WERI-Rb-1 (cell line): ENCODE measurements at regions not wholly inside any gene's neighbourhood (a gene's known extent, or its start where the extent isn't known, plus 50 kb on each side); places are given as distances from the start of the nearest gene placed in this dataset.
A peak's percentile ranks its signal among the peaks of the same experiment; 100 is the strongest.

Experiments
- DNase-seq: peaks from one replicate; pipeline ENCODE4 v3.0.0-alpha.2; 2020
- H3K27ac ChIP-seq: fragments of 250-450 bp; sonication (Bioruptor Pico); 2 replicates; pipeline ENCODE4 v1.5.1; 2020; ENCODE audit warnings: mild to moderate bottlenecking, moderate library complexity
- H3K27me3 ChIP-seq: fragments of 250-450 bp; sonication (Bioruptor Pico); 2 replicates; pipeline ENCODE4 v1.5.1; 2021; ENCODE audit warnings: mild to moderate bottlenecking, low read depth, moderate library complexity; ENCODE audit not compliant: insufficient read depth, severe bottlenecking
- H3K36me3 ChIP-seq: fragments of 250-450 bp; sonication (Bioruptor Pico); 2 replicates; pipeline ENCODE4 v1.5.1; 2020; ENCODE audit warnings: mild to moderate bottlenecking, moderate library complexity
- H3K4me3 ChIP-seq: 2 replicates; pipeline ENCODE4 v1.5.1; 2011; ENCODE audit warnings: low read depth, mild to moderate bottlenecking, control low read depth, low read length
- H3K9me3 ChIP-seq: fragments of 250-450 bp; sonication (Bioruptor Pico); 2 replicates; pipeline ENCODE4 v1.5.1; 2021; ENCODE audit warnings: mild to moderate bottlenecking, moderate library complexity; ENCODE audit not compliant: severe bottlenecking
- TF ChIP-seq, protein P1 (sequence below): IDR thresholded peaks from 2 replicates; pipeline ENCODE4 v1.5.1; 2011; ENCODE audit warnings: low read depth, mild to moderate bottlenecking, control low read depth, inconsistent platforms, low read length

- Histone ChIP-seq H3K9me3 (no peaks in the 10 kb centered on the region), H3K27me3 (peaks cover 53% of the 10 kb centered on the region), H3K27ac (no peak overlapping the region), H3K4me3 (no peak overlapping the region), H3K36me3 (no peaks in the 10 kb centered on the region)
- DNase-seq, result no peak
- TF ChIP-seq, protein P1, sequence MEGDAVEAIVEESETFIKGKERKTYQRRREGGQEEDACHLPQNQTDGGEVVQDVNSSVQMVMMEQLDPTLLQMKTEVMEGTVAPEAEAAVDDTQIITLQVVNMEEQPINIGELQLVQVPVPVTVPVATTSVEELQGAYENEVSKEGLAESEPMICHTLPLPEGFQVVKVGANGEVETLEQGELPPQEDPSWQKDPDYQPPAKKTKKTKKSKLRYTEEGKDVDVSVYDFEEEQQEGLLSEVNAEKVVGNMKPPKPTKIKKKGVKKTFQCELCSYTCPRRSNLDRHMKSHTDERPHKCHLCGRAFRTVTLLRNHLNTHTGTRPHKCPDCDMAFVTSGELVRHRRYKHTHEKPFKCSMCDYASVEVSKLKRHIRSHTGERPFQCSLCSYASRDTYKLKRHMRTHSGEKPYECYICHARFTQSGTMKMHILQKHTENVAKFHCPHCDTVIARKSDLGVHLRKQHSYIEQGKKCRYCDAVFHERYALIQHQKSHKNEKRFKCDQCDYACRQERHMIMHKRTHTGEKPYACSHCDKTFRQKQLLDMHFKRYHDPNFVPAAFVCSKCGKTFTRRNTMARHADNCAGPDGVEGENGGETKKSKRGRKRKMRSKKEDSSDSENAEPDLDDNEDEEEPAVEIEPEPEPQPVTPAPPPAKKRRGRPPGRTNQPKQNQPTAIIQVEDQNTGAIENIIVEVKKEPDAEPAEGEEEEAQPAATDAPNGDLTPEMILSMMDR, result no peak
These were observed 301.3 kb downstream of the FBXW7 start for GRCh38 chr4:152234571-152234970.

GRCh38 chr4:152232271-152232670 is 303.6 kb downstream of the FBXW7 start:
- Histone ChIP-seq H3K4me3 (no peak overlapping the region), H3K9me3 (no peaks in the 10 kb centered on the region), H3K36me3 (no peaks in the 10 kb centered on the region), H3K27me3 (peaks cover 49% of the 10 kb centered on the region), H3K27ac (no peak overlapping the region)
- TF ChIP-seq, protein P1, result no peak
- DNase-seq, result no peak

GRCh38 chr4:152229782-152230289 is 306.1 kb downstream of the FBXW7 start:
- TF ChIP-seq, protein P1, result no peak
- no peak overlapping the region for H3K4me3 ChIP-seq
- H3K27me3 ChIP-seq, result peaks cover 55% of the 10 kb centered on the region
- H3K36me3 ChIP-seq, result no peaks in the 10 kb centered on the region
- no peak overlapping the region for H3K27ac ChIP-seq
- no peaks in the 10 kb centered on the region for H3K9me3 ChIP-seq
- peak; percentile 19 for DNase-seq

GRCh38 chr4:152225680-152226079 is 310.2 kb downstream of the FBXW7 start:
- Histone ChIP-seq H3K4me3 (no peak overlapping the region), H3K27ac (no peak overlapping the region), H3K9me3 (no peaks in the 10 kb centered on the region), H3K27me3 (peaks cover 34% of the 10 kb centered on the region), H3K36me3 (no peaks in the 10 kb centered on the region)
- no peak for DNase-seq
- TF ChIP-seq, protein P1, result no peak

DNA sequence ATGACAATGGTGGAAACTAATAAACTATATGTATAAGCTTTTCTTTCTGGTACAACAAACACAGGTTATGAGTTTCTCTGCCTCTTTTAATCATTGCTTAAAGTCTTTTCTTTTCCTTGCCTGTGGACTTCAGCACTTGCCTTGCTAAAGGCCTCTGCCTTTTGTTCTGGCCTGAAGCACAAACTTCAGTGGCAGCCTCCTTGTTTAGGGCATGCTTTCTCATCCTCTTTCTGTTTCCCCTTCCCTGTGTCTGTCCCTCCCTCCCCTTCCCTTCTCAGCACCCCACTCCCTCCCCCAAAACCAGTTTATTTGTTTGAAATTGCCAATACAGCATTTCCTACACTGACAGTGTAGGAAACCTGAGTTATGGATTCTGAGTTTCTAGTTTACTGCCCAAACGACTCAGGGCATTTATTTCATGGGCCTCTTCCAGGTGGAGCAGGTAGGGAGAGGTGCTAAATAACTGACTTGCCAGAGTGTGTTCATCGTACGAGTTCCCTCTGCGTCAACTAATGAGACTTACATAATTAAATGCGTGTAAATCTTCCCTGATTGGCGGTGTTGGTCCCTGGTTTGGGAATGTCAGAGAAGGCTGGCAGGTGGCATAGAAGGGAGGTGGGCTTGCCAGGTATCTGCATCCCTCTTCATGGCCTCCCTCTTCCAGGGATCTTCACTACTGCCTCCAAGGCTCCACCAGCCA is 311.0 kb downstream of the FBXW7 start:
- TF ChIP-seq, protein P1, result no peak
- no peak for DNase-seq
- no peak overlapping the region for H3K27ac ChIP-seq
- no peaks in the 10 kb centered on the region for H3K9me3 ChIP-seq
- peaks cover 38% of the 10 kb centered on the region for H3K27me3 ChIP-seq
- no peak overlapping the region for H3K4me3 ChIP-seq
- no peaks in the 10 kb centered on the region for H3K36me3 ChIP-seq

DNA sequence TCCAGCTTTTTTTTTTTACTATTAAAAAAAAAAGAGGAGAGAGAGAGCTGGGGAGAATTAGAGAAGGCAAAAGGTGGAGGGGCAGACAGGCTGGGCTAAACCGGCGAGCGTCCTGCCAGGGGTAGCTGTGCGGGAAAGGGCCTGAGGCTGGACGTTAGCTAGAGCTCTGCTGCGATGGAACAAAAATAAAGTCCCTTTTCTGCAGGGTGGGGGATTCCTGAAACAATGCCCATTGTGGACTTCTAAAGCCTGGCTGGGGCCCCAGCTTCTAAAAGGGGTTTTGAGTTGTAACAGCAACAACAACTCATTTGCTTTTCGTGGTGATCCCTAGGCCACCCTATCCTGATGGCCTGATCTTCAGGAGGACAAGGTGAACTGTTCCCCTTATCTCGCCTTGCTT is 311.7 kb downstream of the FBXW7 start:
- Histone ChIP-seq H3K27ac (no peak overlapping the region), H3K4me3 (no peak overlapping the region), H3K27me3 (peaks cover 42% of the 10 kb centered on the region), H3K9me3 (no peaks in the 10 kb centered on the region), H3K36me3 (no peaks in the 10 kb centered on the region)
- no peak for DNase-seq
- TF ChIP-seq, protein P1, result no peak
